ENCODE measurements at regions not wholly inside any gene's neighbourhood (a gene's known extent, or its start where the extent isn't known, plus 50 kb on each side); places are given as distances from the start of the nearest gene placed in this dataset.

DNA sequence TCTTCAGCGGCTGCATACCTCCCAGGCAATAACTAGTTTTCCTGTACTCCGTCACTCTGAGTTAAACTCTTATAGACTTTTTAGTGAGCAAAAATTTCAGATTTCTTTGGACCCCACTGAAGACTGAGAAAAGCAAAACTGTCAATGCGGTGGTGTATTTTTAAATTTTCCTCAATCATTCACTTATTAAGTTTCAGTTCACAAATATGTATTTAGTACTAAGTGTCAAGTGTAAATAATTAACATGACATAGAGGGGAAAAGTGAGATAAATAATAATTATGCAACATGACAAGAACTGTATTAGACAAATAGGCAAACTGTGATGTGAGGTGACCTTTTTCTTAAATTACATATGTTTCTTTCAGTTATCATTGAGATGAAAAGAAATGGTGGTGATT lies 124.4 kb downstream of the NAF1 start:
- ATAC-seq (ENCODE audit: poor library complexity) = no peak
- Mint-ChIP-seq H3K9me3 (no peaks in the 10 kb centered on the region), H3K4me1 (ENCODE audit: low read depth) (no peaks in the 10 kb centered on the region), H3K4me3 (no peak overlapping the region), H3K27ac (no peak overlapping the region), H3K27me3 (no peaks in the 10 kb centered on the region), H3K36me3 (ENCODE audit: low read depth) (no peaks in the 10 kb centered on the region)
- H3K27ac ChIP-seq (ENCODE audit: low read depth in 1 of 2, low read length in 2 of 2) = no peak overlapping the region
- H3K4me3 ChIP-seq (ENCODE audit: low read length) = no peak overlapping the region
- H3K27me3 ChIP-seq (ENCODE audit: control insufficient read depth in 1 of 2, insufficient read depth in 2 of 2, low read length in 2 of 2) = no peaks in the 10 kb centered on the region
- H3K36me3 ChIP-seq (ENCODE audit: insufficient read depth, low read length) = no peaks in the 10 kb centered on the region
- ChIA-PET POLR2A (no interaction called here), CTCF (no interaction called here)
- intact Hi-C loops (cut with DNase I, micrococcal nuclease) = no loop called here
- DNase-seq = no peak
- no peaks in the 10 kb centered on the region for H3K4me1 ChIP-seq (ENCODE audit: insufficient read depth, low read length)
- TF ChIP-seq, protein P1, sequence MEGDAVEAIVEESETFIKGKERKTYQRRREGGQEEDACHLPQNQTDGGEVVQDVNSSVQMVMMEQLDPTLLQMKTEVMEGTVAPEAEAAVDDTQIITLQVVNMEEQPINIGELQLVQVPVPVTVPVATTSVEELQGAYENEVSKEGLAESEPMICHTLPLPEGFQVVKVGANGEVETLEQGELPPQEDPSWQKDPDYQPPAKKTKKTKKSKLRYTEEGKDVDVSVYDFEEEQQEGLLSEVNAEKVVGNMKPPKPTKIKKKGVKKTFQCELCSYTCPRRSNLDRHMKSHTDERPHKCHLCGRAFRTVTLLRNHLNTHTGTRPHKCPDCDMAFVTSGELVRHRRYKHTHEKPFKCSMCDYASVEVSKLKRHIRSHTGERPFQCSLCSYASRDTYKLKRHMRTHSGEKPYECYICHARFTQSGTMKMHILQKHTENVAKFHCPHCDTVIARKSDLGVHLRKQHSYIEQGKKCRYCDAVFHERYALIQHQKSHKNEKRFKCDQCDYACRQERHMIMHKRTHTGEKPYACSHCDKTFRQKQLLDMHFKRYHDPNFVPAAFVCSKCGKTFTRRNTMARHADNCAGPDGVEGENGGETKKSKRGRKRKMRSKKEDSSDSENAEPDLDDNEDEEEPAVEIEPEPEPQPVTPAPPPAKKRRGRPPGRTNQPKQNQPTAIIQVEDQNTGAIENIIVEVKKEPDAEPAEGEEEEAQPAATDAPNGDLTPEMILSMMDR (IDR thresholded peaks at IDR 0.05) = no peak
- peaks cover 0 to 5% of the 10 kb centered on the region in 2 experiments for H3K9me3 ChIP-seq (ENCODE audit: control insufficient read depth in 1 of 2, insufficient read depth in 1 of 2, low read length in 2 of 2)

DNA sequence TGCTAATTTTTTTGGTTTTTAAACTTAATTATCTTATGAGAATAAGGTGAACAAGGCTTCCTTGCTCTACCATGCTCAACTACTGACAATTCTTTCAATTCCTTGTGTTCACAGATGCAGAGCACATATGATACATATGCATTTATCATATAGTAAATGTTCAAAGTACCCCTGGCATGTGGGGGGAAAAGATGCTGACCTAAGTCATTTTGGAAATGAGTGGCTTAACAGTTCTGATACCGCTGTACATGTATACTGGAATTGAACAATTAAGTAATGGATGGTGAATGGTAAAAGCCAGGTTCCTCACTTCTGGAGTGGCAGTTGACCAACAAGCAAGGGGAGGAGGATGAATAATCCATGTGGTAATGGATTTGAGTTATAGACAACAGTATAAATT lies 149.6 kb downstream of the NAF1 start:
- Histone ChIP-seq H3K4me3 (ENCODE audit: low read length) (no peak overlapping the region), H3K4me1 (ENCODE audit: insufficient read depth, low read length) (no peaks in the 10 kb centered on the region), H3K27ac (ENCODE audit: low read depth in 1 of 2, low read length in 2 of 2) (no peak overlapping the region), H3K36me3 (ENCODE audit: insufficient read depth, low read length) (no peaks in the 10 kb centered on the region), H3K9me3 (ENCODE audit: control insufficient read depth in 1 of 2, insufficient read depth in 1 of 2, low read length in 2 of 2) (no peaks in the 10 kb centered on the region), H3K27me3 (ENCODE audit: control insufficient read depth in 1 of 2, insufficient read depth in 2 of 2, low read length in 2 of 2) (no peaks in the 10 kb centered on the region)
- H3K9me3 Mint-ChIP-seq = peaks cover under 1% of the 10 kb centered on the region
- POLR2A ChIA-PET = interaction anchor here (0.8 kb wide), 1 partner anchor 156 kb away, joined by 3 read pairs; no protein-coding TSS in a partner anchor
- ATAC-seq (ENCODE audit: poor library complexity) (no peak), DNase-seq (no peak)
- intact Hi-C loops (cut with DNase I, micrococcal nuclease) = no loop called here
- no peaks in the 10 kb centered on the region for H3K36me3 Mint-ChIP-seq (ENCODE audit: low read depth)
- no peaks in the 10 kb centered on the region for H3K4me1 Mint-ChIP-seq (ENCODE audit: low read depth)
- no peaks in the 10 kb centered on the region for H3K27me3 Mint-ChIP-seq
- H3K4me3 Mint-ChIP-seq = no peak overlapping the region
- TF ChIP-seq, protein P1 (IDR thresholded peaks at IDR 0.05) = no peak
- CTCF ChIA-PET = no interaction called here
- no peak overlapping the region for H3K27ac Mint-ChIP-seq

DNA sequence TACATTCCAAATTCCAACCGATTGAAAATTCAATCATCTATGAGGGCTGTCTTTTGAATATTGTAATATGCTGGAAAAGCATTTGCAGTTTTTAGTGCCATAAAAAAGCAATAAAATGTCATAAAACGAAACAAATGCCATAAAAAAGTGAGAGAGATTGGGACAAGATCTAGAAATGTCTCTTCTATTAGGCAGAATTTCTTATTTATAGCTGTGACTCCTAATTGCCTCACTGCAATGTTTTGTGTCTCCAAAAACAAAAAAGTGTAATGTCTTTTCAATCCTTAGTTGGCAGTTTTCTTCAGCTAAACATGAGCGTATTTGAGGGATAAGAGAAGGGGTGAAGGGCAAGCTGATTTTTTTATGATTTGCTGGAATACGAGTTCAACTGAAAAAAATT lies 153.9 kb downstream of the NAF1 start:
- intact Hi-C loops (cut with DNase I, micrococcal nuclease) = no loop called here
- ChIA-PET POLR2A (no interaction called here), CTCF (no interaction called here)
- Histone ChIP-seq H3K9me3 (ENCODE audit: control insufficient read depth in 1 of 2, insufficient read depth in 1 of 2, low read length in 2 of 2) (peaks cover 0 to 5% of the 10 kb centered on the region in 2 experiments), H3K4me3 (ENCODE audit: low read length) (no peak overlapping the region), H3K4me1 (ENCODE audit: insufficient read depth, low read length) (no peaks in the 10 kb centered on the region), H3K36me3 (ENCODE audit: insufficient read depth, low read length) (no peaks in the 10 kb centered on the region), H3K27ac (ENCODE audit: low read depth in 1 of 2, low read length in 2 of 2) (no peak overlapping the region), H3K27me3 (ENCODE audit: control insufficient read depth in 1 of 2, insufficient read depth in 2 of 2, low read length in 2 of 2) (no peaks in the 10 kb centered on the region)
- DNase-seq (no peak), ATAC-seq (ENCODE audit: poor library complexity) (no peak)
- H3K9me3 Mint-ChIP-seq = peaks cover 7% of the 10 kb centered on the region
- TF ChIP-seq, protein P1 (IDR thresholded peaks at IDR 0.05) = no peak
- H3K36me3 Mint-ChIP-seq (ENCODE audit: low read depth) = no peaks in the 10 kb centered on the region
- no peak overlapping the region for H3K4me3 Mint-ChIP-seq
- no peaks in the 10 kb centered on the region for H3K4me1 Mint-ChIP-seq (ENCODE audit: low read depth)
- H3K27ac Mint-ChIP-seq = no peak overlapping the region
- H3K27me3 Mint-ChIP-seq = no peaks in the 10 kb centered on the region
